Keratinocyte (primary cell): ENCODE measurements at regions not wholly inside any gene's neighbourhood (a gene's known extent, or its start where the extent isn't known, plus 50 kb on each side); places are given as distances from the start of the nearest gene placed in this dataset.

Source experiments
- DNase-seq: peaks from one replicate; pipeline ENCODE4 v3.0.0-alpha.2; 2011; ENCODE audit warnings: low read depth, missing footprints, low spot score
- FAIRE-seq: peaks from 2 replicates; lab custom pipeline; 2011; peaks lifted over from hg19 to GRCh38; lab: Jason Lieb, UNC
- H2AFZ ChIP-seq: 2 replicates; pipeline ENCODE4 v1.6.0; 2012; ENCODE audit warnings: low read length, control low read depth, inconsistent platforms; ENCODE audit not compliant: control insufficient read depth
- H3K27ac ChIP-seq: 2 replicates; pipeline ENCODE4 v1.5.1; 2011; ENCODE audit warnings: low read length; ENCODE audit not compliant: control insufficient read depth, insufficient read depth
- H3K27me3 ChIP-seq: 3 replicates; pipeline ENCODE4 v1.6.0; 2011; ENCODE audit warnings: low read length; ENCODE audit not compliant: control insufficient read depth, insufficient read depth; ENCODE audit errors: extremely low read depth
- H3K36me3 ChIP-seq, 2 experiments: 2 replicates in 1 of 2; 3 replicates in 1 of 2; pipeline ENCODE4 v1.5.1; 2011; ENCODE audit warnings: low read length in 2 of 2, mild to moderate bottlenecking in 1 of 2; ENCODE audit not compliant: control insufficient read depth in 2 of 2, insufficient read depth in 2 of 2; ENCODE audit errors: extremely low read depth in 1 of 2
- H3K4me1 ChIP-seq: 3 replicates; pipeline ENCODE4 v1.5.1; 2011; ENCODE audit warnings: low read length; ENCODE audit not compliant: control insufficient read depth, insufficient read depth; ENCODE audit errors: extremely low read depth
- H3K4me2 ChIP-seq: 3 replicates; pipeline ENCODE4 v1.6.0; 2011; ENCODE audit warnings: low read depth, low read length; ENCODE audit not compliant: control insufficient read depth, insufficient read depth; ENCODE audit errors: extremely low read depth
- H3K4me3 ChIP-seq, 3 experiments: fragments of 200-600 bp in 1 of 3; sonication (generic) in 1 of 3; 2 replicates in 2 of 3; 3 replicates in 1 of 3; pipeline ENCODE4 v1.5.1; 2011 to 2016; ENCODE audit warnings: low read length in 3 of 3, mild to moderate bottlenecking in 3 of 3, control low read depth in 2 of 3, inconsistent platforms in 1 of 3, low read depth in 1 of 3, mixed read lengths in 1 of 3, mixed run types in 1 of 3, moderate library complexity in 1 of 3; ENCODE audit not compliant: control insufficient read depth in 2 of 3, insufficient read depth in 2 of 3; ENCODE audit errors: extremely low read depth in 1 of 3
- H3K79me2 ChIP-seq: 2 replicates; pipeline ENCODE4 v1.6.0; 2012; ENCODE audit warnings: low read length; ENCODE audit not compliant: control insufficient read depth, insufficient read depth
- H3K9ac ChIP-seq: 3 replicates; pipeline ENCODE4 v1.6.0; 2011; ENCODE audit warnings: low read length; ENCODE audit not compliant: control insufficient read depth, insufficient read depth; ENCODE audit errors: extremely low read depth
- H3K9me1 ChIP-seq: 3 replicates; pipeline ENCODE4 v1.6.0; 2011; ENCODE audit warnings: low read length; ENCODE audit not compliant: control insufficient read depth, insufficient read depth; ENCODE audit errors: extremely low read depth
- H3K9me3 ChIP-seq: 2 replicates; pipeline ENCODE4 v1.5.1; 2012; ENCODE audit warnings: low read depth, low read length; ENCODE audit not compliant: control insufficient read depth
- H4K20me1 ChIP-seq: 3 replicates; pipeline ENCODE4 v1.6.0; 2011; ENCODE audit warnings: low read length; ENCODE audit not compliant: control insufficient read depth, insufficient read depth; ENCODE audit errors: extremely low read depth
- EZH2 ChIP-seq: IDR thresholded peaks from one replicate; pipeline ENCODE4 v1.6.1; 2012; ENCODE audit warnings: inconsistent platforms, mild to moderate bottlenecking, low read length, moderate library complexity
- dilution Hi-C: fragments of 300-500 bp; cut with MboI; formaldehyde crosslinking; loops from one replicate; pipeline ENCODE4 v1.7.0; 2020; ENCODE audit warnings: low sequenced_read_pairs; ENCODE audit not compliant: extremely low pct_ligation_motif_present
- TF ChIP-seq, protein P1 (sequence below), 3 experiments: IDR thresholded peaks in 1 of 3; conservative IDR thresholded peaks in 1 of 3; optimal IDR thresholded peaks in 1 of 3; 2 replicates in 2 of 3; 3 replicates in 1 of 3; pipeline versions ENCODE3 to v1.5.1; 2011; ENCODE audit warnings: low read length in 3 of 3, mild to moderate bottlenecking in 3 of 3, moderate library complexity in 2 of 3, control low read depth in 1 of 3, inconsistent platforms in 1 of 3; ENCODE audit not compliant: insufficient read depth in 2 of 3; ENCODE audit errors: extremely low read depth in 1 of 3

DNA sequence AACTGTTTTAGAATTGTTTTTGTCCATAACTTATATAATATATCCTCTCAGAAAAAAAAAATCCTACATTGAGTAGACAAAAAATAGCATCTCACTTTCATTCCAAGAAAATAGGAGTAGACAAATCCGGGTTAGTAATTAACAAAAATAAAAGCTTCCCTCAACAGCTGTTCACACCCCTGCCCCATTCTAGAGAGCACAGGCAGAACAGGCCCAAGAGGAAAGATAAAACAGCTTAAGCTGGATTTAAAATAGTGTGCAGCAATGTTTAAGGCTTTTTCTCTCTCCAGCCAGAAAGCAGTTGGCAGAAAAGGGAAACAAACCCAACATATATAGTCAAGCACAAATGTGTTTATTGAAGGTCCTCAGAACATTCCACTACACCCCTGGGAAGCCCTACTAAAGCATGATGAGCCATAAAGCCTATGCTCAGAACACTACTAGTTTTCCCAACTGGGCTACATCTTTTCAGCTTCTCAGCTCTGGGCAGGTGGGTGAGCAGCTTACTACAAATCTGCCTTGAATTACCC is 189.9 kb downstream of the MTERF1 start:
- TF ChIP-seq, protein P1, sequence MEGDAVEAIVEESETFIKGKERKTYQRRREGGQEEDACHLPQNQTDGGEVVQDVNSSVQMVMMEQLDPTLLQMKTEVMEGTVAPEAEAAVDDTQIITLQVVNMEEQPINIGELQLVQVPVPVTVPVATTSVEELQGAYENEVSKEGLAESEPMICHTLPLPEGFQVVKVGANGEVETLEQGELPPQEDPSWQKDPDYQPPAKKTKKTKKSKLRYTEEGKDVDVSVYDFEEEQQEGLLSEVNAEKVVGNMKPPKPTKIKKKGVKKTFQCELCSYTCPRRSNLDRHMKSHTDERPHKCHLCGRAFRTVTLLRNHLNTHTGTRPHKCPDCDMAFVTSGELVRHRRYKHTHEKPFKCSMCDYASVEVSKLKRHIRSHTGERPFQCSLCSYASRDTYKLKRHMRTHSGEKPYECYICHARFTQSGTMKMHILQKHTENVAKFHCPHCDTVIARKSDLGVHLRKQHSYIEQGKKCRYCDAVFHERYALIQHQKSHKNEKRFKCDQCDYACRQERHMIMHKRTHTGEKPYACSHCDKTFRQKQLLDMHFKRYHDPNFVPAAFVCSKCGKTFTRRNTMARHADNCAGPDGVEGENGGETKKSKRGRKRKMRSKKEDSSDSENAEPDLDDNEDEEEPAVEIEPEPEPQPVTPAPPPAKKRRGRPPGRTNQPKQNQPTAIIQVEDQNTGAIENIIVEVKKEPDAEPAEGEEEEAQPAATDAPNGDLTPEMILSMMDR (optimal IDR thresholded peaks at IDR 0.05 in 1 of 3, IDR thresholded peaks at IDR 0.05 in 1 of 3, conservative IDR thresholded peaks at IDR 0.05 in 1 of 3; ENCODE audit: extremely low read depth in 1 of 3, insufficient read depth in 2 of 3, low read length in 3 of 3) = no peak
- no peak for TF ChIP-seq EZH2
- dilution Hi-C loops = no loop called here
- no peaks in the 10 kb centered on the region for H3K9me3 ChIP-seq
- no peaks in the 10 kb centered on the region for H3K9me1 ChIP-seq
- FAIRE-seq (no peak), DNase-seq (no peak)
- H3K4me1 ChIP-seq = no peaks in the 10 kb centered on the region
- no peaks in the 10 kb centered on the region for H3K36me3 ChIP-seq
- H3K9ac ChIP-seq = no peak overlapping the region
- H3K4me2 ChIP-seq = no peak overlapping the region
- no peak overlapping the region for H3K27ac ChIP-seq
- H2AFZ ChIP-seq = no peak overlapping the region
- H3K4me3 ChIP-seq = no peak overlapping the region
- no peaks in the 10 kb centered on the region for H4K20me1 ChIP-seq
- H3K27me3 ChIP-seq = no peaks in the 10 kb centered on the region
- no peaks in the 10 kb centered on the region for H3K79me2 ChIP-seq

DNA sequence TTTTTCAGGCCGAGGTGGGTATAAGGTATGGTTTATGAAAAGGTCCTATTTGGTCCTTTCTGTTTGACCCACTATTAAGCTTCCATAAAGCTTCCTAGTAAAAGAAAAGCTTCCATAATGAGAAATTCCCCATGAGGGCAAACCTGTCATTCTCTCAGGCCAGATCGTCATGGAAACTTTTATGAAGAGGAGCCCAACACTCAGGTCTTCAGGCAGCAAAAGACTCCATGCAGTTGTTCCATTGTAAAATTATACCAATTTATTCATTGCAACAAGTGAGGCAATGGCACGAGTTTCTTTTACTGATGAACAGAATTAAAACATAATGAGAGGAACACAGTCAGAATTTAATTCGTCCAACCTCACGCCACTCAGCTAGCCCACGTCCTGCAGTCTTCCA is 188.6 kb downstream of the MTERF1 start:
- dilution Hi-C loops = no loop called here
- no peak overlapping the region for H3K4me3 ChIP-seq
- no peaks in the 10 kb centered on the region for H3K9me3 ChIP-seq
- H3K36me3 ChIP-seq = no peaks in the 10 kb centered on the region
- TF ChIP-seq EZH2 = no peak
- TF ChIP-seq, protein P1 (optimal IDR thresholded peaks at IDR 0.05 in 1 of 3, IDR thresholded peaks at IDR 0.05 in 1 of 3, conservative IDR thresholded peaks at IDR 0.05 in 1 of 3; ENCODE audit: extremely low read depth in 1 of 3, insufficient read depth in 2 of 3, low read length in 3 of 3) = no peak
- no peaks in the 10 kb centered on the region for H4K20me1 ChIP-seq
- H3K4me1 ChIP-seq = no peaks in the 10 kb centered on the region
- H2AFZ ChIP-seq = no peak overlapping the region
- H3K27me3 ChIP-seq = no peaks in the 10 kb centered on the region
- no peak overlapping the region for H3K9ac ChIP-seq
- DNase-seq (no peak), FAIRE-seq (no peak)
- no peak overlapping the region for H3K4me2 ChIP-seq
- H3K9me1 ChIP-seq = no peaks in the 10 kb centered on the region
- H3K27ac ChIP-seq = no peak overlapping the region
- H3K79me2 ChIP-seq = no peaks in the 10 kb centered on the region
